Spleen (tissue), 7 donors: ENCODE measurements at regions not wholly inside any gene's neighbourhood (a gene's known extent, or its start where the extent isn't known, plus 50 kb on each side); places are given as distances from the start of the nearest gene placed in this dataset.

Experiments used
- POLR2A ChIP-seq, 3 donors: fragments of 450-650 bp; IDR thresholded peaks; one replicate each; pipeline ENCODE4 v1.5.1; 2017; ENCODE audit warnings: antibody characterized with exemption in 3 of 3, mild to moderate bottlenecking in 1 of 3
- TF ChIP-seq, protein P1 (sequence below), 11 experiments: fragments of 200-600 bp in 7 of 11; fragments of 450-650 bp in 4 of 11; sonication (generic) in 4 of 11; IDR thresholded peaks in 8 of 11; conservative IDR thresholded peaks in 3 of 11; 1 replicate in 7 of 11; 2 replicates in 4 of 11; pipeline versions ENCODE4 v1.4.0 to v1.8.0; 2016 to 2021; ENCODE audit warnings: antibody characterized with exemption in 11 of 11, inconsistent platforms in 4 of 11, mild to moderate bottlenecking in 1 of 11
- donor health status: DM: no; HTN: no; CAD: no; lungs with moderate emphysema.
- donor health status: DM: no; HTN: no; CAD: no.
- donor health status: DM: no; HTN: no; CAD: no.

DNA sequence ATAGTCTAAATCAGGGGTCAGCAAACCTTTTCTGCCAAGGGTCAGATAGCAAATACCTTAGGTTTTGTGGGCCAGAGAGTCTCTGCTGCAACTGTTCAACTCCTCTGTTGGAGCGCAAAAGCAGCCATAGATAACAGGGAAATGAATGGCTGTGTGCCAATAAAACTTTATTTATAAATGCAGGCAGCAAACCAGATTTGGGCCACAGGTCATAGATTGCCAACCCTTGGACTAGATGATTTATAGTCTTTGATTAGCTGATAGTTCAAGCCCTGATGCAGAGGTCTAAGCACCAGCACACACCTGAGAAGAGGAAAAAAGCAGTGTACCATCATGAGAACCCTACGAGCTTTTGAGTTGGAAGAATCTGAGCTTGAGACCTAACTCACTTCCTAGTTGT lies 86.0 kb upstream of the DYNLRB2 start:
- TF ChIP-seq, protein P1, sequence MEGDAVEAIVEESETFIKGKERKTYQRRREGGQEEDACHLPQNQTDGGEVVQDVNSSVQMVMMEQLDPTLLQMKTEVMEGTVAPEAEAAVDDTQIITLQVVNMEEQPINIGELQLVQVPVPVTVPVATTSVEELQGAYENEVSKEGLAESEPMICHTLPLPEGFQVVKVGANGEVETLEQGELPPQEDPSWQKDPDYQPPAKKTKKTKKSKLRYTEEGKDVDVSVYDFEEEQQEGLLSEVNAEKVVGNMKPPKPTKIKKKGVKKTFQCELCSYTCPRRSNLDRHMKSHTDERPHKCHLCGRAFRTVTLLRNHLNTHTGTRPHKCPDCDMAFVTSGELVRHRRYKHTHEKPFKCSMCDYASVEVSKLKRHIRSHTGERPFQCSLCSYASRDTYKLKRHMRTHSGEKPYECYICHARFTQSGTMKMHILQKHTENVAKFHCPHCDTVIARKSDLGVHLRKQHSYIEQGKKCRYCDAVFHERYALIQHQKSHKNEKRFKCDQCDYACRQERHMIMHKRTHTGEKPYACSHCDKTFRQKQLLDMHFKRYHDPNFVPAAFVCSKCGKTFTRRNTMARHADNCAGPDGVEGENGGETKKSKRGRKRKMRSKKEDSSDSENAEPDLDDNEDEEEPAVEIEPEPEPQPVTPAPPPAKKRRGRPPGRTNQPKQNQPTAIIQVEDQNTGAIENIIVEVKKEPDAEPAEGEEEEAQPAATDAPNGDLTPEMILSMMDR (IDR thresholded peaks at IDR 0.05 in 8 of 11, conservative IDR thresholded peaks at IDR 0.05 in 3 of 11): no peak
- TF ChIP-seq POLR2A (IDR thresholded peaks at IDR 0.05): no peak
